Right lobe of liver (tissue), 4 donors: ENCODE measurements at regions not wholly inside any gene's neighbourhood (a gene's known extent, or its start where the extent isn't known, plus 50 kb on each side); places are given as distances from the start of the nearest gene placed in this dataset.

Experiments
- CTCF ChIP-seq, 4 donors: fragments of 200-600 bp in 3 of 4; fragments of 450-650 bp in 1 of 4; IDR thresholded peaks; one replicate each; pipeline versions ENCODE4 v1.5.1 to v1.8.0; 2016 to 2022; ENCODE audit warnings: antibody characterized with exemption in 4 of 4, mild to moderate bottlenecking in 2 of 4
- POLR2A ChIP-seq: fragments of 450-650 bp; IDR thresholded peaks from one replicate; pipeline ENCODE4 v1.6.1; 2017; ENCODE audit warnings: antibody characterized with exemption, mild to moderate bottlenecking
- donor health status: DM: no; HTN: no; CAD: no.
- donor health status: DM: no; HTN: no; CAD: no.
- donor health status: DM: no; HTN: yes; CAD: no.

GRCh38 chr2:196399096-196399495 is 227.7 kb upstream of the STK17B start:
- TF ChIP-seq POLR2A (no peak), CTCF (IDR thresholded peaks at IDR 0.05) (no peak)
